Neural progenitor cell (in vitro differentiated cells): ENCODE measurements at regions not wholly inside any gene's neighbourhood (a gene's known extent, or its start where the extent isn't known, plus 50 kb on each side); places are given as distances from the start of the nearest gene placed in this dataset.

Experiments
- CTCF ChIP-seq: fragments of 200-600 bp; sonication (generic); IDR thresholded peaks from 2 replicates; pipeline ENCODE4 v1.5.1; 2017; ENCODE audit warnings: antibody characterized with exemption, mild to moderate bottlenecking
- EZH2 ChIP-seq: fragments of 200-600 bp; sonication (generic); IDR thresholded peaks from 2 replicates; pipeline ENCODE4 v1.6.1; 2017; ENCODE audit warnings: antibody characterized with exemption, mild to moderate bottlenecking, moderate library complexity
- EZH2phosphoT487 ChIP-seq: fragments of 200-600 bp; sonication (generic); IDR thresholded peaks from 2 replicates; pipeline ENCODE4 v1.6.1; 2017; ENCODE audit warnings: antibody characterized with exemption

- TF ChIP-seq CTCF = no peak
- TF ChIP-seq EZH2phosphoT487 = no peak
- no peak for TF ChIP-seq EZH2
Measured at GRCh38 chr21:36596174-36596573, 102.7 kb upstream of the SIM2 start.
